ENCODE measurements at regions not wholly inside any gene's neighbourhood (a gene's known extent, or its start where the extent isn't known, plus 50 kb on each side); places are given as distances from the start of the nearest gene placed in this dataset.

GRCh38 chr3:194782698-194783404, 97.2 kb downstream of the FAM43A start:
- TF ChIP-seq CTCF (IDR thresholded peaks at IDR 0.05; ENCODE audit: poor library complexity, severe bottlenecking) (no peak), TAF1 (IDR thresholded peaks at IDR 0.05; ENCODE audit: low read depth) (no peak)
